ENCODE measurements at regions not wholly inside any gene's neighbourhood (a gene's known extent, or its start where the extent isn't known, plus 50 kb on each side); places are given as distances from the start of the nearest gene placed in this dataset.

- H3K4me2 ChIP-seq (replicated peaks; ENCODE audit: extremely low read depth, low read length, poor library complexity, severe bottlenecking) = no peak overlapping the region
- Mint-ChIP-seq H3K4me1 (no peaks in the 10 kb centered on the region), H3K27ac (no peak overlapping the region), H3K27me3 (ENCODE audit: low read depth in 3 of 3) (no peaks in the 10 kb centered on the region), H3K36me3 (no peaks in the 10 kb centered on the region), H3K9me3 (peaks cover 0 to 5% (median 1%) of the 10 kb centered on the region in 7 donors), H3K4me3 (no peak overlapping the region)
- no peaks in the 10 kb centered on the region for H3K4me1 ChIP-seq (ENCODE audit: control insufficient read depth in 1 of 2, insufficient read depth in 2 of 2, low read length in 2 of 2)
- no peaks in the 10 kb centered on the region for H4K20me1 ChIP-seq (ENCODE audit: insufficient read depth, low read length)
- no peaks in the 10 kb centered on the region for H3K9me3 ChIP-seq (replicated peaks in 1 of 2; ENCODE audit: control insufficient read depth in 1 of 2, insufficient read depth in 1 of 2, low read length in 2 of 2)
- no peak overlapping the region for H3K27ac ChIP-seq (ENCODE audit: low read depth in 1 of 2, low read length in 2 of 2)
- H3K79me2 ChIP-seq (ENCODE audit: insufficient read depth, low read length) = no peaks in the 10 kb centered on the region
- no peak for DNase-seq
- WGBS (ENCODE audit: insufficient coverage) = 6% methylated on average over 2 of the region's 4 CpGs
- no peak overlapping the region for H2AFZ ChIP-seq (ENCODE audit: insufficient read depth, low read depth, low read length, poor library complexity, severe bottlenecking)
- no peaks in the 10 kb centered on the region for H3K27me3 ChIP-seq (ENCODE audit: control insufficient read depth in 2 of 2, insufficient read depth in 2 of 2, low read length in 2 of 2)
- no peak overlapping the region for H3K9ac ChIP-seq (ENCODE audit: insufficient read depth, low read length, poor library complexity, severe bottlenecking)
- intact Hi-C loops (cut with micrococcal nuclease) = no loop called here
- no peak for TF ChIP-seq CTCF (IDR thresholded peaks at IDR 0.05)
- H3K36me3 ChIP-seq (replicated peaks in 1 of 2; ENCODE audit: control insufficient read depth in 1 of 2, insufficient read depth in 2 of 2, low read length in 2 of 2) = no peaks in the 10 kb centered on the region
- H3K4me3 ChIP-seq (replicated peaks in 1 of 3; ENCODE audit: low read depth in 2 of 3, low read length in 3 of 3) = no peak overlapping the region
Measured at GRCh38 chr1:119219711-119220110, 79.3 kb upstream of the WARS2 start.

GRCh38 chr1:119220991-119221390 is 80.5 kb upstream of the WARS2 start:
- no peak for DNase-seq
- Histone ChIP-seq H4K20me1 (ENCODE audit: insufficient read depth, low read length) (no peaks in the 10 kb centered on the region), H3K4me2 (replicated peaks; ENCODE audit: extremely low read depth, low read length, poor library complexity, severe bottlenecking) (no peak overlapping the region), H3K9ac (ENCODE audit: insufficient read depth, low read length, poor library complexity, severe bottlenecking) (no peak overlapping the region), H3K4me1 (ENCODE audit: control insufficient read depth in 1 of 2, insufficient read depth in 2 of 2, low read length in 2 of 2) (no peaks in the 10 kb centered on the region), H2AFZ (ENCODE audit: insufficient read depth, low read depth, low read length, poor library complexity, severe bottlenecking) (no peak overlapping the region), H3K27me3 (ENCODE audit: control insufficient read depth in 2 of 2, insufficient read depth in 2 of 2, low read length in 2 of 2) (no peaks in the 10 kb centered on the region), H3K27ac (ENCODE audit: low read depth in 1 of 2, low read length in 2 of 2) (no peak overlapping the region), H3K79me2 (ENCODE audit: insufficient read depth, low read length) (no peaks in the 10 kb centered on the region), H3K36me3 (replicated peaks in 1 of 2; ENCODE audit: control insufficient read depth in 1 of 2, insufficient read depth in 2 of 2, low read length in 2 of 2) (no peaks in the 10 kb centered on the region), H3K9me3 (replicated peaks in 1 of 2; ENCODE audit: control insufficient read depth in 1 of 2, insufficient read depth in 1 of 2, low read length in 2 of 2) (no peaks in the 10 kb centered on the region), H3K4me3 (replicated peaks in 1 of 3; ENCODE audit: low read depth in 2 of 3, low read length in 3 of 3) (no peak overlapping the region)
- no peaks in the 10 kb centered on the region for H3K36me3 Mint-ChIP-seq
- H3K4me3 Mint-ChIP-seq = no peak overlapping the region
- no peaks in the 10 kb centered on the region for H3K27me3 Mint-ChIP-seq (ENCODE audit: low read depth in 3 of 3)
- H3K27ac Mint-ChIP-seq = peak overlapping the region in 2 of 7 donors; percentile 36 to 47
- peaks cover 0 to 5% (median 0%) of the 10 kb centered on the region in 7 donors for H3K9me3 Mint-ChIP-seq
- TF ChIP-seq CTCF (IDR thresholded peaks at IDR 0.05) = no peak
- H3K4me1 Mint-ChIP-seq = no peaks in the 10 kb centered on the region
- intact Hi-C loops (cut with micrococcal nuclease) = no loop called here

Data from CD14-positive monocyte (primary cell).